IMR-90 (cell line): ENCODE measurements at regions not wholly inside any gene's neighbourhood (a gene's known extent, or its start where the extent isn't known, plus 50 kb on each side); places are given as distances from the start of the nearest gene placed in this dataset.

ENCODE experiments used
- ATAC-seq: fragments of 200-7000 bp; cut with Tn5 transposase; 2 replicates; pipeline ENCODE4 v1.9.1; 2020; ENCODE audit warnings: low read depth, mild to moderate bottlenecking, moderate library complexity
- BruUV-seq: library from RNA; stranded (reverse); fragments of 400-500 nt; replicated peaks from 2 replicates; lab custom pipeline; 2021; lab: Mats Ljungman, UMichigan
- CTCF ChIA-PET: fragments of 300-600 bp; formaldehyde crosslinking; extraction: SDS; loops from one replicate; lab custom pipeline; 2021; ENCODE audit warnings: antibody characterized with exemption; lab: Yijun Ruan, JAX
- POLR2A ChIA-PET: fragments of 300-600 bp; sonication (Branson Sonifier 250); formaldehyde crosslinking; loops from one replicate; lab custom pipeline; 2022; ENCODE audit warnings: antibody characterized with exemption; ENCODE audit not compliant: unreplicated experiment; lab: Charles Lee
- DNase-seq: peaks from one replicate; pipeline ENCODE4 v3.0.0; 2013
- H2AFZ ChIP-seq: replicated peaks from 2 replicates; pipeline ENCODE3; 2013; ENCODE audit warnings: low read length, mild to moderate bottlenecking; ENCODE audit not compliant: poor library complexity
- H2AK5ac ChIP-seq: 2 replicates; pipeline ENCODE4 v1.6.1; 2013; ENCODE audit warnings: low read depth, low read length, inconsistent platforms
- H2AK9ac ChIP-seq: replicated peaks from 2 replicates; pipeline ENCODE3; 2013; ENCODE audit warnings: mild to moderate bottlenecking, low read depth, low read length, moderate library complexity; ENCODE audit not compliant: poor library complexity
- H2BK120ac ChIP-seq: 2 replicates; pipeline ENCODE4 v1.6.1; 2013; ENCODE audit warnings: low read depth, low read length, inconsistent platforms
- H2BK15ac ChIP-seq: 3 replicates; pipeline ENCODE4 v1.6.1; 2013; ENCODE audit warnings: low read depth, low read length, inconsistent platforms
- H2BK20ac ChIP-seq: 2 replicates; pipeline ENCODE4 v1.6.1; 2013; ENCODE audit warnings: low read depth, mild to moderate bottlenecking, inconsistent platforms, low read length, moderate library complexity
- H2BK5ac ChIP-seq: 2 replicates; pipeline ENCODE4 v1.6.1; 2013; ENCODE audit warnings: mild to moderate bottlenecking, low read depth, low read length, inconsistent platforms; ENCODE audit not compliant: poor library complexity, severe bottlenecking
- H3K14ac ChIP-seq: replicated peaks from 2 replicates; pipeline ENCODE4 v1.6.1; 2013; ENCODE audit warnings: low read depth, low read length, inconsistent platforms
- H3K18ac ChIP-seq: 2 replicates; pipeline ENCODE4 v1.6.1; 2013; ENCODE audit warnings: low read depth, low read length, control low read depth
- H3K23ac ChIP-seq: 2 replicates; pipeline ENCODE4 v1.6.1; 2013; ENCODE audit warnings: low read depth, low read length, inconsistent platforms
- H3K27ac ChIP-seq: 2 replicates; pipeline ENCODE4 v1.5.1; 2013; ENCODE audit warnings: mild to moderate bottlenecking, control low read depth, low read length; ENCODE audit not compliant: insufficient read depth
- H3K27me3 ChIP-seq: 2 replicates; pipeline ENCODE4 v1.6.1; 2013; ENCODE audit warnings: low read length; ENCODE audit not compliant: control insufficient read depth, insufficient read depth
- H3K36me3 ChIP-seq: 2 replicates; pipeline ENCODE4 v1.6.1; 2013; ENCODE audit warnings: low read length, mixed read lengths; ENCODE audit not compliant: control insufficient read depth, insufficient read depth
- H3K4ac ChIP-seq: 2 replicates; pipeline ENCODE4 v1.6.1; 2013; ENCODE audit warnings: low read depth, low read length, inconsistent platforms
- H3K4me1 ChIP-seq: 2 replicates; pipeline ENCODE4 v1.6.1; 2013; ENCODE audit warnings: low read length, mixed read lengths; ENCODE audit not compliant: control insufficient read depth, insufficient read depth
- H3K4me2 ChIP-seq: 2 replicates; pipeline ENCODE4 v1.6.1; 2013; ENCODE audit warnings: low read depth, mild to moderate bottlenecking, control low read depth, low read length, moderate library complexity
- H3K4me3 ChIP-seq: 2 replicates; pipeline ENCODE4 v1.5.1; 2013; ENCODE audit warnings: low read depth, mild to moderate bottlenecking, control low read depth, low read length, moderate library complexity; ENCODE audit not compliant: insufficient read depth
- H3K56ac ChIP-seq: 2 replicates; pipeline ENCODE4 v1.6.1; 2013; ENCODE audit warnings: low read length, inconsistent platforms; ENCODE audit not compliant: insufficient read depth; ENCODE audit errors: extremely low read depth
- H3K79me1 ChIP-seq, 2 experiments: 2 replicates each; pipeline ENCODE4 v1.6.1; 2013; ENCODE audit warnings: low read length in 2 of 2, inconsistent platforms in 1 of 2, low read depth in 1 of 2
- H3K9ac ChIP-seq: 2 replicates; pipeline ENCODE4 v1.6.1; 2013; ENCODE audit warnings: low read depth, low read length, control low read depth
- H3K9me1 ChIP-seq: 2 replicates; pipeline ENCODE4 v1.6.1; 2013; ENCODE audit warnings: low read length, inconsistent platforms; ENCODE audit not compliant: insufficient read depth
- H3K9me3 ChIP-seq: 2 replicates; pipeline ENCODE4 v1.6.1; 2013; ENCODE audit warnings: low read length; ENCODE audit not compliant: control insufficient read depth, insufficient read depth
- H4K20me1 ChIP-seq: 2 replicates; pipeline ENCODE4 v1.6.1; 2013; ENCODE audit warnings: low read length, inconsistent platforms; ENCODE audit not compliant: insufficient read depth
- H4K5ac ChIP-seq: 2 replicates; pipeline ENCODE4 v1.6.1; 2013; ENCODE audit warnings: mild to moderate bottlenecking, low read depth, low read length, control low read depth
- H4K8ac ChIP-seq, 2 experiments: 2 replicates each; pipeline ENCODE4 v1.6.1; 2013; ENCODE audit warnings: low read depth in 2 of 2, low read length in 2 of 2, control low read depth in 1 of 2, inconsistent platforms in 1 of 2
- H4K91ac ChIP-seq: 2 replicates; pipeline ENCODE4 v1.6.1; 2013; ENCODE audit warnings: low read depth, low read length, inconsistent platforms; ENCODE audit not compliant: insufficient read depth
- BHLHE40 ChIP-seq: fragments of 150-350 bp; IDR thresholded peaks from 2 replicates; pipeline ENCODE4 v1.6.1; 2016; ENCODE audit warnings: mild to moderate bottlenecking, low read depth, low read length
- CEBPB ChIP-seq: IDR thresholded peaks from 2 replicates; pipeline ENCODE4 v1.6.1; 2012; ENCODE audit warnings: low read depth, low read length, improper control_type of control experiment
- CHD1 ChIP-seq: IDR thresholded peaks from 2 replicates; pipeline ENCODE4 v1.6.1; 2012; ENCODE audit warnings: low read depth, low read length, improper control_type of control experiment
- CTCF ChIP-seq: conservative IDR thresholded peaks from 2 replicates; pipeline ENCODE4 v1.5.1; 2012; ENCODE audit warnings: mild to moderate bottlenecking, low read depth, low read length, improper control_type of control experiment
- ELK1 ChIP-seq: fragments of 150-350 bp; IDR thresholded peaks from 2 replicates; pipeline ENCODE4 v1.6.1; 2016; ENCODE audit warnings: low read depth, mild to moderate bottlenecking, low read length, moderate library complexity, borderline replicate concordance
- FOS ChIP-seq: fragments of 150-350 bp; IDR thresholded peaks from 2 replicates; pipeline ENCODE4 v1.6.1; 2016; ENCODE audit warnings: low read depth, low read length
- MAFK ChIP-seq: IDR thresholded peaks from 2 replicates; pipeline ENCODE4 v1.6.1; 2012; ENCODE audit warnings: low read depth, low read length, improper control_type of control experiment
- MAZ ChIP-seq: IDR thresholded peaks from 2 replicates; pipeline ENCODE4 v1.6.1; 2012; ENCODE audit warnings: low read depth, mild to moderate bottlenecking, low read length, improper control_type of control experiment, moderate library complexity, borderline replicate concordance
- MXI1 ChIP-seq: IDR thresholded peaks from 2 replicates; pipeline ENCODE4 v1.6.1; 2012; ENCODE audit warnings: low read depth, mild to moderate bottlenecking, low read length, moderate library complexity, borderline replicate concordance
- NFE2L2 ChIP-seq: fragments of 150-350 bp; IDR thresholded peaks from 2 replicates; pipeline ENCODE4 v1.6.1; 2016; ENCODE audit warnings: low read depth, mild to moderate bottlenecking, low read length
- POLR2A ChIP-seq: IDR thresholded peaks from 2 replicates; pipeline ENCODE4 v1.6.1; 2012; ENCODE audit warnings: mild to moderate bottlenecking, low read depth, low read length
- RAD21 ChIP-seq: IDR thresholded peaks from 2 replicates; pipeline ENCODE4 v1.6.1; 2012; ENCODE audit warnings: low read length, improper control_type of control experiment
- RCOR1 ChIP-seq: IDR thresholded peaks from 2 replicates; pipeline ENCODE4 v1.6.1; 2012; ENCODE audit warnings: mild to moderate bottlenecking, low read length, improper control_type of control experiment; ENCODE audit not compliant: insufficient replicate concordance
- SMC3 ChIP-seq: fragments of 150-350 bp; IDR thresholded peaks from 2 replicates; pipeline ENCODE4 v1.6.1; 2016; ENCODE audit warnings: low read depth, mild to moderate bottlenecking, antibody characterized with exemption, low read length, moderate library complexity
- WGBS, 2 experiments: methylation state at CpG; one replicate each; pipeline versions ENCODE4 v1.1.5 to v1.1.7; 2013; ENCODE audit warnings: missing lambda C conversion rate in 2 of 2; ENCODE audit not compliant: insufficient read length in 1 of 2; ENCODE audit errors: extremely low coverage in 2 of 2; 5-methylcytosine and 5-hydroxymethylcytosine counted together
- dilution Hi-C: fragments of 300-500 bp; cut with HindIII; formaldehyde crosslinking; loops from one replicate; pipeline ENCODE4 v1.14.3; 2018; ENCODE audit warnings: low sequenced_read_pairs; ENCODE audit not compliant: unreplicated experiment
- in situ Hi-C: fragments of 300-500 bp; cut with MboI; formaldehyde crosslinking; loops from 3 replicates; pipeline ENCODE4 v1.14.3; 2019; ENCODE audit warnings: low sequenced_read_pairs, inconsistent platforms, mixed read lengths
- intact Hi-C: fragments of 100-400 bp; cut with micrococcal nuclease; formaldehyde crosslinking; loops from 2 replicates; pipeline ENCODE4 v1.10.0; 2022
- TF ChIP-seq, protein P1 (sequence below): fragments of 150-350 bp; IDR thresholded peaks from 2 replicates; pipeline ENCODE4 v1.6.1; 2017; ENCODE audit warnings: mild to moderate bottlenecking, antibody characterized with exemption, low read length, low read depth

DNA sequence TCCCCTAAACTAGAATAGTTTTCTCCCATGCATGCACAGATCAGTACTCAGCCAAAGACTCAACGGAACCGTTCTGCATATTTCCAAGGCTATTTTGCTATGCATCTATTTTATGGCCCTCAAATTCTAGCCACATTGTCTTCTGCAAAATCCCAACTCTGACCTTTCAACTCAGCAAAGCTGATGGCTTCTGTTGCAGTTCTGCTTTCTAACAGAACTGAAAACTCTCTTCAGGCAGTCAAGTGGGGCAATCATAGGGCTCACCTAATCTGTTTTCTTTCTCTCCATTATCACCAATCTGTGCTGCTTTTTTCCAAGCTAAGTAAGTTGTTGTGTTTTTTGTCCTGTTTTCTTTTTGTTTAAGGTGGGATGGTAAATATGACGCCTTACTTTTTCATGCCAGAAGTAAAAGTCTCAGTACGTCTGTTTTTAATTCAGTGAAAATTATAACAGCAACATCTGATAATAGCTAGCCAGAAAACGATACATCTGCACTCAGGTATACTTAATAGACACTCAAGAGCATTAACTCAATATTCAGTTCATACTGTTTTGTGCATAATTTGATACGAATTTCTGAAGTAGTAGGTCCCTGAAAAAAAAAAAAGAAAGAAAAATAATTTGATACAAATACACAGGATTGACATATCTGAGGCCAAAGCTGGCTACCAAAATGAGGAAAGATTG lies 454.3 kb downstream of the TLE1 start:
- no peaks in the 10 kb centered on the region for H3K27me3 ChIP-seq
- in situ Hi-C loops, result no loop called here
- H3K36me3 ChIP-seq, result no peaks in the 10 kb centered on the region
- no peak overlapping the region for H3K4me3 ChIP-seq
- 0 out of 2 replicates have a peak overlapping the region, but pooled peaks have one; percentile 4 for H3K14ac ChIP-seq
- no peak overlapping the region for H4K8ac ChIP-seq
- ChIA-PET POLR2A (no interaction called here), CTCF (no interaction called here)
- BruUV-seq, result no TSS peak
- no peak overlapping the region for H4K5ac ChIP-seq
- no peaks in the 10 kb centered on the region for H3K79me1 ChIP-seq
- H4K91ac ChIP-seq, result no peak overlapping the region
- no peak overlapping the region for H3K56ac ChIP-seq
- H2AFZ ChIP-seq, result no peak overlapping the region
- H3K9me1 ChIP-seq, result no peaks in the 10 kb centered on the region
- H3K27ac ChIP-seq, result no peak overlapping the region
- no peaks in the 10 kb centered on the region for H3K4me1 ChIP-seq
- WGBS, 2 experiments, result no CpG with 5 or more reads among the region's 6 CpGs
- no peak overlapping the region for H3K18ac ChIP-seq
- intact Hi-C loops, result loop anchor here (10.0 kb wide), 1 partner anchor 70 kb away; no protein-coding TSS in a partner anchor
- no peaks in the 10 kb centered on the region for H3K9me3 ChIP-seq
- no peak overlapping the region for H3K9ac ChIP-seq
- H2AK5ac ChIP-seq, result no peak overlapping the region
- no peak for ATAC-seq
- no peak for DNase-seq
- H2AK9ac ChIP-seq, result no peak overlapping the region
- no peak overlapping the region for H2BK5ac ChIP-seq
- no peak overlapping the region for H3K23ac ChIP-seq
- no peak overlapping the region for H2BK120ac ChIP-seq
- no peak overlapping the region for H2BK20ac ChIP-seq
- TF ChIP-seq MXI1 (no peak), CEBPB (no peak), NFE2L2 (no peak), POLR2A (no peak), MAZ (no peak), CTCF (no peak), FOS (no peak), RAD21 (no peak), ELK1 (no peak), SMC3 (no peak), MAFK (no peak), RCOR1 (no peak), BHLHE40 (no peak), CHD1 (no peak)
- TF ChIP-seq, protein P1, sequence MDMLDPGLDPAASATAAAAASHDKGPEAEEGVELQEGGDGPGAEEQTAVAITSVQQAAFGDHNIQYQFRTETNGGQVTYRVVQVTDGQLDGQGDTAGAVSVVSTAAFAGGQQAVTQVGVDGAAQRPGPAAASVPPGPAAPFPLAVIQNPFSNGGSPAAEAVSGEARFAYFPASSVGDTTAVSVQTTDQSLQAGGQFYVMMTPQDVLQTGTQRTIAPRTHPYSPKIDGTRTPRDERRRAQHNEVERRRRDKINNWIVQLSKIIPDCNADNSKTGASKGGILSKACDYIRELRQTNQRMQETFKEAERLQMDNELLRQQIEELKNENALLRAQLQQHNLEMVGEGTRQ, result no peak
- no peaks in the 10 kb centered on the region for H4K20me1 ChIP-seq
- dilution Hi-C loops, result no loop called here
- no peak overlapping the region for H2BK15ac ChIP-seq
- H3K4me2 ChIP-seq, result no peak overlapping the region
- H3K4ac ChIP-seq, result no peak overlapping the region
